ENCODE measurements at regions not wholly inside any gene's neighbourhood (a gene's known extent, or its start where the extent isn't known, plus 50 kb on each side); places are given as distances from the start of the nearest gene placed in this dataset.

- no peak for DNase-seq (ENCODE audit: low spot score in 2 of 2)
- no peaks in the 10 kb centered on the region for H3K36me3 ChIP-seq
- TF ChIP-seq POLR2A (IDR thresholded peaks at IDR 0.05): no peak
- TF ChIP-seq, protein P1, sequence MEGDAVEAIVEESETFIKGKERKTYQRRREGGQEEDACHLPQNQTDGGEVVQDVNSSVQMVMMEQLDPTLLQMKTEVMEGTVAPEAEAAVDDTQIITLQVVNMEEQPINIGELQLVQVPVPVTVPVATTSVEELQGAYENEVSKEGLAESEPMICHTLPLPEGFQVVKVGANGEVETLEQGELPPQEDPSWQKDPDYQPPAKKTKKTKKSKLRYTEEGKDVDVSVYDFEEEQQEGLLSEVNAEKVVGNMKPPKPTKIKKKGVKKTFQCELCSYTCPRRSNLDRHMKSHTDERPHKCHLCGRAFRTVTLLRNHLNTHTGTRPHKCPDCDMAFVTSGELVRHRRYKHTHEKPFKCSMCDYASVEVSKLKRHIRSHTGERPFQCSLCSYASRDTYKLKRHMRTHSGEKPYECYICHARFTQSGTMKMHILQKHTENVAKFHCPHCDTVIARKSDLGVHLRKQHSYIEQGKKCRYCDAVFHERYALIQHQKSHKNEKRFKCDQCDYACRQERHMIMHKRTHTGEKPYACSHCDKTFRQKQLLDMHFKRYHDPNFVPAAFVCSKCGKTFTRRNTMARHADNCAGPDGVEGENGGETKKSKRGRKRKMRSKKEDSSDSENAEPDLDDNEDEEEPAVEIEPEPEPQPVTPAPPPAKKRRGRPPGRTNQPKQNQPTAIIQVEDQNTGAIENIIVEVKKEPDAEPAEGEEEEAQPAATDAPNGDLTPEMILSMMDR (IDR thresholded peaks at IDR 0.05): no peak
- no peak for TF ChIP-seq EP300 (IDR thresholded peaks at IDR 0.05)
- H3K27me3 ChIP-seq: no peaks in the 10 kb centered on the region
- H3K4me1 ChIP-seq: no peaks in the 10 kb centered on the region
- H3K4me3 ChIP-seq: no peak overlapping the region
- H3K27ac ChIP-seq: no peak overlapping the region
- no peaks in the 10 kb centered on the region for H3K9me3 ChIP-seq
- 60 to 70% methylated on average over 12 of the region's 12 CpGs for WGBS, 2 donors
Observed at GRCh38 chr7:26497801-26498596, 206.3 kb downstream of the SNX10 start.

DNA sequence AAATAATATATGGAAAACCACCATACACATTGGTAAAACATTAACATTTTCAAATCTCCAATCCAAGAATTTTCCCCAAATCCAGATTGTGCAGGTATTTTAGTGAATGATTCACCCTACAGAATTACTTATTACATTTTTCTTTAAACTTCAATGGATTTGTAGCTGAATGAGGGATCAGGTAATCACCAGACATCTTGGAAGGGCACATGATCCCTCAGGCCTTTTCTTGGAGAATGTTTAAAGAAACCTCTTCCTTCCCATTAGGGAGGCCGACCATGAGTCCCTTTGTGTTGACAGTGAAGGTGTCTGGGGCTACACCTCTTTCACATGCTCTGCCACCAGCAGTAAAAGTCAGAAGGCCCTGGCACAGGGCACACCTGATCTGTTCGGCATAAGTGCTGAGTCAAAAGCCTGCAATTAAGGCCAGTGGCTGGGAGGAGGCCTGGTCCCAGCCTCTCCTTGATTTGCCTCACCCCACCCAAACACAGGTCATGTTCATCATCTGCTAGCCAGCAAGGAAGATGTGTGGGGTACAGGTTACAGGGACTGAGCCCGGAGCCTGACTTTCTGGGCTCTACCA, 207.7 kb downstream of the SNX10 start:
- Histone ChIP-seq H3K36me3 (no peaks in the 10 kb centered on the region), H3K27me3 (no peaks in the 10 kb centered on the region), H3K4me1 (no peaks in the 10 kb centered on the region), H3K27ac (no peak overlapping the region), H3K9me3 (no peaks in the 10 kb centered on the region), H3K4me3 (no peak overlapping the region)
- TF ChIP-seq EP300 (IDR thresholded peaks at IDR 0.05) (no peak), POLR2A (IDR thresholded peaks at IDR 0.05) (no peak)
- TF ChIP-seq, protein P1 (IDR thresholded peaks at IDR 0.05): no peak
- WGBS, 2 donors: 81 to 86% methylated on average over 3 of the region's 3 CpGs
- no peak for DNase-seq (ENCODE audit: low spot score in 2 of 2)

- no peak for DNase-seq (ENCODE audit: low spot score in 2 of 2)
- H3K27me3 ChIP-seq: no peaks in the 10 kb centered on the region
- no peak overlapping the region for H3K27ac ChIP-seq
- no peaks in the 10 kb centered on the region for H3K9me3 ChIP-seq
- 67 to 70% methylated on average over 6 of the region's 6 CpGs for WGBS, 2 donors
- no peaks in the 10 kb centered on the region for H3K4me1 ChIP-seq
- no peaks in the 10 kb centered on the region for H3K36me3 ChIP-seq
- no peak for TF ChIP-seq POLR2A (IDR thresholded peaks at IDR 0.05)
- TF ChIP-seq, protein P1 (IDR thresholded peaks at IDR 0.05): peak in 1 of 5 experiments; percentile 20
- no peak overlapping the region for H3K4me3 ChIP-seq
Observed at GRCh38 chr7:26500749-26501352, 209.2 kb downstream of the SNX10 start.

- Histone ChIP-seq H3K27ac (no peak overlapping the region), H3K36me3 (no peaks in the 10 kb centered on the region), H3K4me1 (no peaks in the 10 kb centered on the region), H3K27me3 (no peaks in the 10 kb centered on the region), H3K4me3 (no peak overlapping the region), H3K9me3 (no peaks in the 10 kb centered on the region)
- no peak for DNase-seq (ENCODE audit: low spot score in 2 of 2)
- TF ChIP-seq POLR2A (IDR thresholded peaks at IDR 0.05): no peak
- TF ChIP-seq EP300 (IDR thresholded peaks at IDR 0.05): no peak
- TF ChIP-seq, protein P1 (IDR thresholded peaks at IDR 0.05): no peak
- WGBS, 2 donors: 93% methylated on average over 6 of the region's 6 CpGs
Observed at GRCh38 chr7:26504411-26505120, 212.9 kb downstream of the SNX10 start.

Data from tibial nerve (tissue), 4 donors.